HepG2 (cell line): ENCODE measurements at regions not wholly inside any gene's neighbourhood (a gene's known extent, or its start where the extent isn't known, plus 50 kb on each side); places are given as distances from the start of the nearest gene placed in this dataset.

ENCODE experiments used
- ATAC-seq: fragments of 200-7000 bp; cut with Tn5 transposase; 3 replicates; pipeline ENCODE4 v1.9.1; 2020; ENCODE audit warnings: mild to moderate bottlenecking, moderate library complexity
- BruUV-seq: library from RNA; stranded (reverse); fragments of 400-500 nt; replicated peaks from 2 replicates; lab custom pipeline; 2021; lab: Mats Ljungman, UMichigan
- CTCF ChIA-PET: fragments of 300-600 bp; formaldehyde crosslinking; extraction: SDS; loops from one replicate; lab custom pipeline; 2021; ENCODE audit warnings: low total read pairs, inconsistent platforms, low intra/inter-chr PET ratio; lab: Yijun Ruan, JAX
- POLR2A ChIA-PET: fragments of 350-600 bp; sonication (Branson Sonifier 250); formaldehyde crosslinking; loops from one replicate; lab custom pipeline; 2020; ENCODE audit warnings: antibody characterized with exemption, inconsistent platforms; lab: Yijun Ruan, JAX
- DNase-seq: peaks from one replicate; pipeline ENCODE4 v3.0.0-alpha.2; 2015; ENCODE audit warnings: low spot score
- FAIRE-seq: peaks from 3 replicates; lab custom pipeline; 2011; peaks lifted over from hg19 to GRCh38; lab: Jason Lieb, UNC
- H2AFZ ChIP-seq: one replicate; pipeline ENCODE4 v1.6.1; 2011; ENCODE audit warnings: low read length, inconsistent platforms
- H3K27ac ChIP-seq: fragments of 300-600 bp; 3 replicates; pipeline ENCODE4 v1.8.0; 2011; ENCODE audit warnings: mixed run types, mild to moderate bottlenecking, mixed read lengths, low read length, inconsistent platforms; ENCODE audit not compliant: insufficient read depth; ENCODE audit errors: extremely low read length
- H3K27me3 ChIP-seq, 2 experiments: fragments of 200-600 bp in 1 of 2; 2 replicates in 1 of 2; 3 replicates in 1 of 2; pipeline versions ENCODE4 v1.6.0 to v1.8.0; 2011; ENCODE audit warnings: low read length in 2 of 2, mild to moderate bottlenecking in 2 of 2, moderate library complexity in 2 of 2, inconsistent platforms in 1 of 2; ENCODE audit not compliant: insufficient read depth in 2 of 2, control insufficient read depth in 1 of 2
- H3K36me3 ChIP-seq, 2 experiments: fragments of 200-600 bp in 1 of 2; replicated peaks in 1 of 2; 2 replicates in 1 of 2; 3 replicates in 1 of 2; pipeline versions ENCODE4 v1.5.1 to v1.8.0; 2011; ENCODE audit warnings: low read length in 2 of 2, inconsistent platforms in 1 of 2; ENCODE audit not compliant: insufficient read depth in 2 of 2, control insufficient read depth in 1 of 2
- H3K4me1 ChIP-seq: 2 replicates; pipeline ENCODE4 v1.5.1; 2012; ENCODE audit warnings: low read length, inconsistent platforms; ENCODE audit not compliant: insufficient read depth
- H3K4me2 ChIP-seq: 2 replicates; pipeline ENCODE4 v1.6.0; 2011; ENCODE audit warnings: low read depth, low read length, inconsistent platforms
- H3K4me3 ChIP-seq, 3 experiments: fragments of 200-600 bp in 1 of 3; sonication (generic), shearing (Covaris generic) in 1 of 3; replicated peaks in 1 of 3; 2 replicates each; pipeline ENCODE4 v1.5.1; 2011 to 2016; ENCODE audit warnings: low read length in 3 of 3, inconsistent platforms in 2 of 3, low read depth in 2 of 3, mild to moderate bottlenecking in 2 of 3, control low read depth in 1 of 3, mixed read lengths in 1 of 3; ENCODE audit not compliant: insufficient read depth in 1 of 3
- H3K79me2 ChIP-seq: one replicate; pipeline ENCODE4 v1.6.1; 2011; ENCODE audit warnings: low read length, inconsistent platforms; ENCODE audit not compliant: insufficient read depth
- H3K9ac ChIP-seq: 2 replicates; pipeline ENCODE4 v1.6.0; 2011; ENCODE audit warnings: mild to moderate bottlenecking, low read depth, low read length, inconsistent platforms; ENCODE audit not compliant: insufficient read depth
- H3K9me3 ChIP-seq: 2 replicates; pipeline ENCODE4 v1.5.1; 2012; ENCODE audit warnings: mild to moderate bottlenecking, low read length
- H4K20me1 ChIP-seq: 2 replicates; pipeline ENCODE4 v1.6.0; 2011; ENCODE audit warnings: inconsistent platforms, mild to moderate bottlenecking, low read length, moderate library complexity; ENCODE audit not compliant: insufficient read depth
- CTCF ChIP-seq: sonication (generic); formaldehyde crosslinking; IDR thresholded peaks from 2 replicates; pipeline ENCODE4 v1.5.0; 2020; ENCODE audit warnings: mild to moderate bottlenecking, missing genetic modification reagents, moderate library complexity
- FLYWCH1 ChIP-seq: sonication (generic); formaldehyde crosslinking; IDR thresholded peaks from 2 replicates; pipeline ENCODE4 v1.8.1; 2023; ENCODE audit warnings: mild to moderate bottlenecking, missing genetic modification reagents
- HOXA5 ChIP-seq: sonication (generic); formaldehyde crosslinking; IDR thresholded peaks from 2 replicates; pipeline ENCODE4 v1.4.0; 2020; ENCODE audit warnings: missing genetic modification reagents
- IRF9 ChIP-seq: sonication (generic); formaldehyde crosslinking; IDR thresholded peaks from 2 replicates; pipeline ENCODE4 v1.8.0; 2022; ENCODE audit warnings: missing genetic modification reagents, mild to moderate bottlenecking, borderline replicate concordance
- IRX3 ChIP-seq: sonication (generic); formaldehyde crosslinking; IDR thresholded peaks from 2 replicates; pipeline ENCODE4 v1.8.1; 2023; ENCODE audit warnings: mild to moderate bottlenecking, low read depth, missing genetic modification reagents, borderline replicate concordance
- ISX ChIP-seq: sonication (generic); formaldehyde crosslinking; conservative IDR thresholded peaks from 2 replicates; pipeline ENCODE4 v1.5.0; 2020; ENCODE audit warnings: missing genetic modification reagents
- KAT7 ChIP-seq: IDR thresholded peaks from 2 replicates; pipeline ENCODE4 v1.6.1; 2018; ENCODE audit warnings: borderline replicate concordance, missing compliant biosample characterization
- MZF1 ChIP-seq: sonication (generic); formaldehyde crosslinking; IDR thresholded peaks from 2 replicates; pipeline ENCODE4 v1.8.1; 2023; ENCODE audit warnings: mild to moderate bottlenecking, missing genetic modification reagents, borderline replicate concordance
- SPEN ChIP-seq: sonication (generic); formaldehyde crosslinking; IDR thresholded peaks from 2 replicates; pipeline ENCODE4 v1.5.1; 2020; ENCODE audit warnings: low read depth, mild to moderate bottlenecking, missing genetic modification reagents
- TCF12 ChIP-seq, 2 experiments: fragments of 450-650 bp in 1 of 2; sonication (generic) in 1 of 2; formaldehyde crosslinking in 1 of 2; IDR thresholded peaks; 2 replicates each; pipeline versions ENCODE4 v1.6.1 to v1.8.0; 2017 to 2022; ENCODE audit warnings: antibody characterized with exemption in 1 of 2, mild to moderate bottlenecking in 1 of 2, missing genetic modification reagents in 1 of 2, moderate library complexity in 1 of 2
- ZBTB37 ChIP-seq: sonication (generic); formaldehyde crosslinking; IDR thresholded peaks from 2 replicates; pipeline ENCODE4 v1.4.0; 2020; ENCODE audit warnings: mild to moderate bottlenecking, missing genetic modification reagents
- ZFP36L2 ChIP-seq: sonication (generic); formaldehyde crosslinking; IDR thresholded peaks from 2 replicates; pipeline ENCODE4 v1.4.0; 2020; ENCODE audit warnings: missing genetic modification reagents
- ZMYM2 ChIP-seq: sonication (generic); formaldehyde crosslinking; IDR thresholded peaks from 2 replicates; pipeline ENCODE4 v1.8.0; 2022; ENCODE audit warnings: mild to moderate bottlenecking, missing genetic modification reagents
- ZNF430 ChIP-seq: sonication (generic); formaldehyde crosslinking; IDR thresholded peaks from 2 replicates; pipeline ENCODE4 v1.9.0; 2021; ENCODE audit warnings: mild to moderate bottlenecking, missing genetic modification reagents
- ZNF672 ChIP-seq: sonication (generic); formaldehyde crosslinking; IDR thresholded peaks from 2 replicates; pipeline ENCODE4 v1.8.1; 2022; ENCODE audit warnings: missing genetic modification reagents
- ZNF776 ChIP-seq: sonication (generic); formaldehyde crosslinking; IDR thresholded peaks from 2 replicates; pipeline ENCODE4 v1.4.0; 2020; ENCODE audit warnings: mild to moderate bottlenecking, missing genetic modification reagents
- WGBS: methylation state at CpG from one replicate; pipeline ENCODE4 v1.1.6; 2017; ENCODE audit warnings: low lambda C conversion rate; 5-methylcytosine and 5-hydroxymethylcytosine counted together
- in situ Hi-C: cut with HindIII; loops from 2 replicates; pipeline ENCODE4 v1.10.0; 2017; ENCODE audit warnings: low pct_unique_long_range_greater_than_20kb; ENCODE audit not compliant: extremely low pct_ligation_motif_present
- intact Hi-C: fragments of 100-400 bp; cut with micrococcal nuclease; formaldehyde crosslinking; loops from one replicate; pipeline ENCODE4 v1.10.0; 2022; ENCODE audit not compliant: unreplicated experiment

- no peak for FAIRE-seq
- Histone ChIP-seq H3K4me3 (no peak overlapping the region), H3K4me2 (no peak overlapping the region), H3K27ac (no peak overlapping the region), H3K9me3 (no peaks in the 10 kb centered on the region), H3K36me3 (no peaks in the 10 kb centered on the region), H3K79me2 (no peaks in the 10 kb centered on the region), H4K20me1 (no peaks in the 10 kb centered on the region), H3K9ac (no peak overlapping the region), H3K27me3 (no peaks in the 10 kb centered on the region), H2AFZ (no peak overlapping the region), H3K4me1 (no peaks in the 10 kb centered on the region)
- in situ Hi-C loops (loop anchor here (25.0 kb wide), 1 partner anchor 1616 kb away; no protein-coding TSS in a partner anchor), intact Hi-C loops (no loop called here)
- BruUV-seq = no TSS peak
- TF ChIP-seq ZMYM2 (CRISPR knock-in tag) = no peak
- TF ChIP-seq KAT7 (CRISPR knock-in tag) = no peak
- TF ChIP-seq IRF9 = no peak
- TF ChIP-seq ZBTB37 (CRISPR knock-in tag) = no peak
- no peak for TF ChIP-seq ZNF430 (CRISPR knock-in tag)
- no peak for TF ChIP-seq MZF1 (CRISPR knock-in tag)
- TF ChIP-seq ISX = no peak
- TF ChIP-seq ZFP36L2 (CRISPR knock-in tag) = no peak
- TF ChIP-seq CTCF (CRISPR knock-in tag) = no peak
- TF ChIP-seq IRX3 (CRISPR knock-in tag) = no peak
- no peak for TF ChIP-seq SPEN (CRISPR knock-in tag)
- TF ChIP-seq TCF12 (IDR thresholded peaks at IDR 0.05) = no peak
- TF ChIP-seq TCF12 (CRISPR knock-in tag; IDR thresholded peaks at IDR 0.05) = no peak
- TF ChIP-seq ZNF672 (CRISPR knock-in tag) = no peak
- no peak for TF ChIP-seq ZNF776 (CRISPR knock-in tag)
- no peak for TF ChIP-seq FLYWCH1 (CRISPR knock-in tag)
- no peak for TF ChIP-seq HOXA5 (CRISPR knock-in tag)
- ChIA-PET POLR2A (no interaction called here), CTCF (no interaction called here)
- 15% methylated on average over 10 of the region's 10 CpGs for WGBS
- no peak for ATAC-seq
- no peak for DNase-seq
These were observed 516.8 kb upstream of the FAM241A start for GRCh38 chr4:111628437-111628836.
